ENCODE measurements at regions not wholly inside any gene's neighbourhood (a gene's known extent, or its start where the extent isn't known, plus 50 kb on each side); places are given as distances from the start of the nearest gene placed in this dataset.

- TF ChIP-seq KLF16 (CRISPR knock-in tag; IDR thresholded peaks at IDR 0.05) (peak in 1 of 2 experiments; percentile 88; a peak in 2 of 4 replicates), ZFY (CRISPR knock-in tag; IDR thresholded peaks at IDR 0.05) (peak; percentile 68), ARID3A (IDR thresholded peaks at IDR 0.05; ENCODE audit: low read depth, low read length) (no peak), IRF9 (CRISPR knock-in tag; IDR thresholded peaks at IDR 0.05; ENCODE audit: borderline replicate concordance) (no peak), ZNF800 (CRISPR knock-in tag; IDR thresholded peaks at IDR 0.05) (0 out of 2 replicates have a peak, but pooled peaks have one; percentile 79), SOX5 (CRISPR knock-in tag; IDR thresholded peaks at IDR 0.05; ENCODE audit: borderline replicate concordance) (peak; percentile 58; the same call in 1 of the 2 replicates), MEIS2 (CRISPR knock-in tag; IDR thresholded peaks at IDR 0.05) (peak; percentile 53; the same call in 1 of the 2 replicates), GABPB1 (CRISPR knock-in tag; IDR thresholded peaks at IDR 0.05) (peak; percentile 52), CC2D1A (CRISPR knock-in tag; IDR thresholded peaks at IDR 0.05) (no peak), TEAD2 (CRISPR knock-in tag; IDR thresholded peaks at IDR 0.05) (no peak), NR1H2 (CRISPR knock-in tag; IDR thresholded peaks at IDR 0.05; ENCODE audit: borderline replicate concordance, low read depth) (no peak), ZNF660 (CRISPR knock-in tag; IDR thresholded peaks at IDR 0.05; ENCODE audit: borderline replicate concordance, low read depth) (no peak), ZNF432 (CRISPR knock-in tag; IDR thresholded peaks at IDR 0.05; ENCODE audit: borderline replicate concordance) (no peak), ZNF713 (CRISPR knock-in tag; IDR thresholded peaks at IDR 0.05) (no peak), MYNN (CRISPR knock-in tag; IDR thresholded peaks at IDR 0.05; ENCODE audit: low read depth) (no peak), POLR2AphosphoS5 (IDR thresholded peaks at IDR 0.05; ENCODE audit: low read depth, low read length) (no peak), LCORL (IDR thresholded peaks at IDR 0.05) (peak; percentile 64; the same call in 1 of the 2 replicates), LCORL (CRISPR knock-in tag; IDR thresholded peaks at IDR 0.05) (peak; percentile 74), NPAS2 (CRISPR knock-in tag; IDR thresholded peaks at IDR 0.05; ENCODE audit: borderline replicate concordance) (no peak), HMGA1 (CRISPR knock-in tag; conservative IDR thresholded peaks at IDR 0.05) (no peak), ZZZ3 (CRISPR knock-in tag; IDR thresholded peaks at IDR 0.05; ENCODE audit: borderline replicate concordance) (no peak), RELA (CRISPR knock-in tag; IDR thresholded peaks at IDR 0.05) (no peak), ZNF232 (CRISPR knock-in tag; IDR thresholded peaks at IDR 0.05; ENCODE audit: borderline replicate concordance) (peak; percentile 89), ZNF546 (CRISPR knock-in tag; conservative IDR thresholded peaks at IDR 0.05) (0 out of 2 replicates have a peak, but pooled peaks have one; percentile 60), REPIN1 (CRISPR knock-in tag; IDR thresholded peaks at IDR 0.05; ENCODE audit: borderline replicate concordance, low read depth) (peak; percentile 87; the same call in 1 of the 2 replicates), EZH2 (conservative IDR thresholded peaks at IDR 0.05; ENCODE audit: low read depth, low read length) (no peak), SMARCC2 (IDR thresholded peaks at IDR 0.05) (no peak), CAMTA2 (CRISPR knock-in tag; IDR thresholded peaks at IDR 0.05; ENCODE audit: borderline replicate concordance) (no peak)
These were observed 72.6 kb upstream of the ZNF184 start (continued) for GRCh38 chr6:27545271-27546046.

Data from HepG2 (cell line).